ENCODE measurements at regions not wholly inside any gene's neighbourhood (a gene's known extent, or its start where the extent isn't known, plus 50 kb on each side); places are given as distances from the start of the nearest gene placed in this dataset.

DNA sequence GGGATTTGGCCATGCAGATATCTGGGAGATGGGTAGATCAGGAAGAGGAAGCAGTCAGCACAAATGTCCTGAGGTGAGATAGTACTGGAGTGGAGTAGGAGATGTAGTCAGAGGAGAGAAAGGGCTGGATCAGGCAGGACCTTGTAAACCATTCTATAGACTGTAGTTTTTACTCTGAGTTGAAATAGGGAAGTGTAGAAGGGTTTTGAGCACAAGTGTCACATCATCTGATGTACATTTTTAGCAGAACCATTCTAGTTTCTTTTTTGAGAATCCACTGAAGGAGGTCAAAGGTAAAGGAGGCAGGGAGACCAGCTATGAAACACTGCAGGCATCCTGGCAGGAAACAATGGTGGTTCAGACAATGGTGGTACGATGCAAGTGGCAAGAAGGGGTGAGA, 194.6 kb upstream of the RRP15 start:
- no peak for TF ChIP-seq CTCF (IDR thresholded peaks at IDR 0.05)

DNA sequence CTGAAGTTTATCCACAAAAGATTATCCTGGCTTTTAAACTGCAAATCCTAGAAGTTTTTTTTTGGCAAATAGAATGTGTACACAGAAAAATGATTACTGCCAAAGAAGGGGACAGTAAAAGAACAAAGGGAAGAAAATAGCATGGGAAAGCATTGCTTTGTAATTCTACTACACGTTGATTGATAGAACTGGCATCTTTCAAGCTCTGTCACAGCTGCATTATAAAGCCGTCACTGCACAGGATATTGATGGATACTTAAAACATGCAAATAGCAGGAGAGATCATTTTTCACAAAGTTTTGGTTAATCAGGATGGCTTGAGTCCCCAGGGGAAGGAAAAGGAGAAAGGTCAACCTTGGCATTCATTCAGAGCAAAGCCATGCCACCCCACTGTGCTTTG, 183.7 kb upstream of the RRP15 start:
- no peak for TF ChIP-seq CTCF (IDR thresholded peaks at IDR 0.05)

GRCh38 chr1:218108034-218108433, 177.1 kb upstream of the RRP15 start:
- TF ChIP-seq CTCF (IDR thresholded peaks at IDR 0.05): no peak

GRCh38 chr1:218112862-218113261, 172.2 kb upstream of the RRP15 start:
- no peak for TF ChIP-seq CTCF (IDR thresholded peaks at IDR 0.05)

DNA sequence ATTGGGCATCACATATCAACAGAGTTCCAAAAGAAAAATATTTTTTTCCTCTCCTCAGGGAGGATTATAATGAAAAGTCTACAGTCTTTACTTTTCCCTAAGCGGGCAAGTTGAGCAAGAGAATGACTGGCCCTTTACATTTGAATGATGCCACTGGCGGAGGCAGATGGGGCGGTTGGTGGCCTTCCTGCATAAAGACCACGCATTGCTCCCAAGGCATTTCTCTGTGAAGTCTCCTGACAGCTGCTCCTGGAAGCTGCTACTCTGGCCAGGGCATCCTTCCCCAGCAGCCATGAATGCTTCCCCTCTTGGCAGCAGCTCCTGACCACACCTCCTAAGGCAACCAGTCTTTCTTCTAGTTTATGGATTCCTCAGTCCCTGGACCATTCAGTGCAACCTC, 161.1 kb upstream of the RRP15 start:
- no peak for TF ChIP-seq CTCF (IDR thresholded peaks at IDR 0.05)

- no peak for TF ChIP-seq CTCF (IDR thresholded peaks at IDR 0.05)
These were observed 149.7 kb upstream of the RRP15 start for GRCh38 chr1:218135371-218135770.

- no peak for TF ChIP-seq CTCF (IDR thresholded peaks at IDR 0.05)
These were observed 145.3 kb upstream of the RRP15 start for GRCh38 chr1:218139761-218140160.

GRCh38 chr1:218156595-218156994, 128.5 kb upstream of the RRP15 start:
- TF ChIP-seq CTCF (IDR thresholded peaks at IDR 0.05): no peak

All from LNCAP (cell line).